Uterus (tissue), 3 donors: ENCODE measurements at regions not wholly inside any gene's neighbourhood (a gene's known extent, or its start where the extent isn't known, plus 50 kb on each side); places are given as distances from the start of the nearest gene placed in this dataset.

Experiments used
- DNase-seq, 2 donors: peaks; one replicate each; pipeline ENCODE4 v3.0.0-alpha.2; 2019 to 2020
- H3K27ac ChIP-seq, 2 donors: fragments of 200-600 bp; sonication (generic); 1 replicate in 1 of 2; 2 replicates in 1 of 2; pipeline ENCODE4 v1.5.1; 2016 to 2018
- H3K27me3 ChIP-seq, 2 donors: fragments of 200-600 bp; sonication (generic); one replicate each; pipeline ENCODE4 v1.5.1; 2018 to 2019; ENCODE audit warnings: control low read depth in 1 of 2
- H3K36me3 ChIP-seq, 2 donors: fragments of 200-600 bp; sonication (generic); one replicate each; pipeline ENCODE4 v1.5.1; 2019; ENCODE audit warnings: control low read depth in 1 of 2
- H3K4me1 ChIP-seq, 2 donors: fragments of 200-600 bp; sonication (generic); one replicate each; pipeline ENCODE4 v1.5.1; 2018 to 2019; ENCODE audit warnings: control low read depth in 1 of 2
- H3K4me3 ChIP-seq, 2 donors: fragments of 200-600 bp; sonication (generic); 1 replicate in 1 of 2; 2 replicates in 1 of 2; pipeline ENCODE4 v1.5.1; 2018 to 2019; ENCODE audit warnings: mild to moderate bottlenecking in 1 of 2
- H3K9me3 ChIP-seq, 2 donors: fragments of 200-600 bp; sonication (generic); one replicate each; pipeline ENCODE4 v1.5.1; 2019; ENCODE audit warnings: control low read depth in 1 of 2
- CTCF ChIP-seq, 4 experiments: fragments of 200-600 bp in 2 of 4; fragments of 450-650 bp in 2 of 4; sonication (generic) in 2 of 4; IDR thresholded peaks; one replicate each; pipeline ENCODE4 v1.5.1; 2016 to 2019; ENCODE audit warnings: antibody characterized with exemption in 4 of 4, mild to moderate bottlenecking in 2 of 4, moderate library complexity in 1 of 4
- POLR2A ChIP-seq, 2 donors: fragments of 450-650 bp; IDR thresholded peaks; one replicate each; pipeline ENCODE4 v1.6.1; 2016; ENCODE audit warnings: antibody characterized with exemption in 2 of 2, mild to moderate bottlenecking in 1 of 2, moderate library complexity in 1 of 2
- intact Hi-C: fragments of 100-400 bp; cut with DNase I; formaldehyde crosslinking; loops from one replicate; pipeline ENCODE4 v1.15.1; 2023; ENCODE audit warnings: low total_unique reads
- donor health status: DM: yes; HTN: yes; CAD: no.

- no peaks in the 10 kb centered on the region for H3K27me3 ChIP-seq
- no peaks in the 10 kb centered on the region for H3K36me3 ChIP-seq
- no peaks in the 10 kb centered on the region for H3K4me1 ChIP-seq
- H3K9me3 ChIP-seq, result no peaks in the 10 kb centered on the region
- H3K27ac ChIP-seq, result no peak overlapping the region
- no peak for TF ChIP-seq POLR2A (IDR thresholded peaks at IDR 0.05)
- TF ChIP-seq CTCF (IDR thresholded peaks at IDR 0.05), result no peak
- intact Hi-C loops, result no loop called here
- H3K4me3 ChIP-seq, result no peak overlapping the region
- no peak for DNase-seq
Observed at GRCh38 chr3:59143447-59143846, 93.6 kb upstream of the CFAP20DC start.

- Histone ChIP-seq H3K4me1 (no peaks in the 10 kb centered on the region), H3K27ac (no peak overlapping the region), H3K9me3 (no peaks in the 10 kb centered on the region), H3K27me3 (no peaks in the 10 kb centered on the region), H3K36me3 (no peaks in the 10 kb centered on the region), H3K4me3 (no peak overlapping the region)
- intact Hi-C loops, result no loop called here
- DNase-seq, result no peak
- no peak for TF ChIP-seq CTCF (IDR thresholded peaks at IDR 0.05)
- no peak for TF ChIP-seq POLR2A (IDR thresholded peaks at IDR 0.05)
Observed at GRCh38 chr3:59142556-59142955, 92.7 kb upstream of the CFAP20DC start.

GRCh38 chr3:59138966-59139365 lies 89.1 kb upstream of the CFAP20DC start:
- H3K4me3 ChIP-seq, result no peak overlapping the region
- H3K4me1 ChIP-seq, result no peaks in the 10 kb centered on the region
- no peaks in the 10 kb centered on the region for H3K36me3 ChIP-seq
- H3K9me3 ChIP-seq, result no peaks in the 10 kb centered on the region
- no peak overlapping the region for H3K27ac ChIP-seq
- H3K27me3 ChIP-seq, result no peaks in the 10 kb centered on the region
- no peak for DNase-seq
- intact Hi-C loops, result no loop called here
- TF ChIP-seq POLR2A (IDR thresholded peaks at IDR 0.05) (no peak), CTCF (IDR thresholded peaks at IDR 0.05) (no peak)

GRCh38 chr3:59137415-59137814 lies 87.6 kb upstream of the CFAP20DC start:
- no peaks in the 10 kb centered on the region for H3K9me3 ChIP-seq
- no peak for DNase-seq
- no peaks in the 10 kb centered on the region for H3K36me3 ChIP-seq
- H3K4me1 ChIP-seq, result no peaks in the 10 kb centered on the region
- H3K27ac ChIP-seq, result no peak overlapping the region
- H3K4me3 ChIP-seq, result no peak overlapping the region
- intact Hi-C loops, result no loop called here
- no peak for TF ChIP-seq POLR2A (IDR thresholded peaks at IDR 0.05)
- no peak for TF ChIP-seq CTCF (IDR thresholded peaks at IDR 0.05)
- H3K27me3 ChIP-seq, result no peaks in the 10 kb centered on the region

GRCh38 chr3:59136081-59136480 lies 86.3 kb upstream of the CFAP20DC start:
- Histone ChIP-seq H3K4me3 (no peak overlapping the region), H3K36me3 (no peaks in the 10 kb centered on the region), H3K4me1 (no peaks in the 10 kb centered on the region), H3K27ac (no peak overlapping the region), H3K9me3 (no peaks in the 10 kb centered on the region), H3K27me3 (no peaks in the 10 kb centered on the region)
- intact Hi-C loops, result no loop called here
- DNase-seq, result no peak
- TF ChIP-seq CTCF (IDR thresholded peaks at IDR 0.05), result no peak
